ENCODE measurements at regions not wholly inside any gene's neighbourhood (a gene's known extent, or its start where the extent isn't known, plus 50 kb on each side); places are given as distances from the start of the nearest gene placed in this dataset.

- TF ChIP-seq POLR2A (IDR thresholded peaks at IDR 0.05) (no peak), CTCF (IDR thresholded peaks at IDR 0.05) (no peak)
Measured at GRCh38 chr7:125602441-125602840, 672.8 kb upstream of the POT1 start.
